IgD-negative memory B cell (primary cell): ENCODE measurements at regions not wholly inside any gene's neighbourhood (a gene's known extent, or its start where the extent isn't known, plus 50 kb on each side); places are given as distances from the start of the nearest gene placed in this dataset.
"Not testable (repeated sequence)": the region's sequence is repeated elsewhere in the genome, so short reads cannot be mapped to it uniquely, and the experiment has no call there.

Experiments used
- H3K27ac Mint-ChIP-seq, 3 donors: one replicate each; pipeline ENCODE4 v1.8.0; 2020 to 2022; ENCODE audit warnings: mild to moderate bottlenecking in 3 of 3, mixed read lengths in 3 of 3, moderate library complexity in 1 of 3
- H3K27me3 Mint-ChIP-seq: one replicate; pipeline ENCODE4 v1.8.0; 2021; ENCODE audit warnings: mixed read lengths
- H3K36me3 Mint-ChIP-seq: one replicate; pipeline ENCODE4 v1.8.0; 2020; ENCODE audit warnings: mild to moderate bottlenecking, mixed read lengths
- H3K4me1 Mint-ChIP-seq, 3 donors: one replicate each; pipeline ENCODE4 v1.8.0; 2020 to 2022; ENCODE audit warnings: mixed read lengths in 3 of 3, mild to moderate bottlenecking in 1 of 3
- H3K4me3 Mint-ChIP-seq, 4 donors: one replicate each; pipeline ENCODE4 v1.8.0; 2020 to 2022; ENCODE audit warnings: mild to moderate bottlenecking in 4 of 4, mixed read lengths in 4 of 4, moderate library complexity in 3 of 4
- H3K9me3 Mint-ChIP-seq, 3 donors: one replicate each; pipeline ENCODE4 v1.8.0; 2020 to 2021; ENCODE audit warnings: mixed read lengths in 3 of 3, mild to moderate bottlenecking in 1 of 3

DNA sequence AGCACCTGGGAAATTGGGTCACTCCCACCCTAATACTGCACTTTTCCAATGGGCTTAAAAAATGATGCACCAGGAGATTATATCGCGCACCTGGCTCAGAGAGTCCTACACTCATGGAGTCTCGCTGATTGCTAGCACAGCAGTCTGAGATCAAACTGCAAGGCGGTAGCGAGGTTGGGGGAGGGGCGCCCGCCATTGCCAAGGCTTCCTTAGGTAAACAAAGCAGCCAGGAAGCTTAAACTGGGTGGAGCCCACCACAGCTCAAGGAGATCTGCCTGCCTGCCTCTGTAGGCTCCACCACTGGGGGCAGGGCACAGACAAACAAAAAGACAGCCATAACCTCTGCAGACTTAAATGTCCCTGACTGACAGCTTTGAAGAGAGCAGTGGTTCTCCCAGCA lies 497.1 kb downstream of the MAGEE1 start:
- H3K36me3 Mint-ChIP-seq, H3K9me3 Mint-ChIP-seq, H3K4me3 Mint-ChIP-seq, H3K27me3 Mint-ChIP-seq, H3K27ac Mint-ChIP-seq, H3K4me1 Mint-ChIP-seq: not testable (repeated sequence)

DNA sequence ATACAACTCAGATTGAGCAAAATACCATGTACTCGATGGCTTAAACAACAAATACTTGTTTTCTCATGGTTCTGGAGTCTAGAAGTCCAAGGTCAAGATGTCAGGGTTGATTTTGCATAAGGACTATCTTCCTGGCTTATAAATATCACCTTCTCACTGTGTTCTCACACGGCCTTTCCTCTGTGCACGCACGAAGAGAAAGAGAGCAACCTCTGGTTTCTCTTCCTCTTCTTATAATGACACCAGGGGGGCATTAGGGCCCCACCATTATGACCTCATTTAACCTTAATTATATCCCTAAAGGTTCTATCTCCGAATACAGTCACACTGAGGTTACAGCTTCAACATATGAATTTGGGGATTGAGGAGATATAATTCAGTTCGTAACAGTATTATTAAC lies 504.0 kb downstream of the MAGEE1 start:
- H3K27me3 Mint-ChIP-seq = no peaks in the 10 kb centered on the region
- no peak overlapping the region for H3K27ac Mint-ChIP-seq
- H3K9me3 Mint-ChIP-seq = peaks cover 2 to 3% (median 3%) of the 10 kb centered on the region in 3 donors
- H3K4me3 Mint-ChIP-seq = no peak overlapping the region
- H3K4me1 Mint-ChIP-seq = no peaks in the 10 kb centered on the region
- H3K36me3 Mint-ChIP-seq = peaks cover 3% of the 10 kb centered on the region

DNA sequence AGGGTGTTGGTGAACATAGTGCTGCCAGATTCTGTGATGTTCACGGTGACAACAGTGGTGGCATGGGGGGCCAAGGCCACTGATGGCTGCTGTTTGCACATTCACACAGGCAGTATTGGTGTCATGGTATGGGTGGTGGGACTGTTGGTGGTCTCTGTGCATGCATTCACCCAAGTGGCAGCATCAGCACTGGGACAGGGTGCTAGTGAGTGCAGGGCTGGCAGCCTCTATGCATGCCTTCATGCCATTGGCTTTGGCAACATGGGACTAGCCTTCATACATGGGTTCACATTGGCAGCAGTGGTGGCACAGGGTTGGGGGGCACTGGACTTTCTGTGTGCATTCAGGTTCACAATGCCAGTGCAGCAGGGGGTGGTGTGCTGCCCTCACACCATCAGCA lies 489.7 kb upstream of the FGF16 start:
- Mint-ChIP-seq H3K9me3 (peaks cover 4 to 11% (median 9%) of the 10 kb centered on the region in 3 donors), H3K27me3 (no peaks in the 10 kb centered on the region), H3K36me3 (no peaks in the 10 kb centered on the region), H3K4me1 (no peaks in the 10 kb centered on the region), H3K27ac (no peak overlapping the region), H3K4me3 (no peak overlapping the region)

DNA sequence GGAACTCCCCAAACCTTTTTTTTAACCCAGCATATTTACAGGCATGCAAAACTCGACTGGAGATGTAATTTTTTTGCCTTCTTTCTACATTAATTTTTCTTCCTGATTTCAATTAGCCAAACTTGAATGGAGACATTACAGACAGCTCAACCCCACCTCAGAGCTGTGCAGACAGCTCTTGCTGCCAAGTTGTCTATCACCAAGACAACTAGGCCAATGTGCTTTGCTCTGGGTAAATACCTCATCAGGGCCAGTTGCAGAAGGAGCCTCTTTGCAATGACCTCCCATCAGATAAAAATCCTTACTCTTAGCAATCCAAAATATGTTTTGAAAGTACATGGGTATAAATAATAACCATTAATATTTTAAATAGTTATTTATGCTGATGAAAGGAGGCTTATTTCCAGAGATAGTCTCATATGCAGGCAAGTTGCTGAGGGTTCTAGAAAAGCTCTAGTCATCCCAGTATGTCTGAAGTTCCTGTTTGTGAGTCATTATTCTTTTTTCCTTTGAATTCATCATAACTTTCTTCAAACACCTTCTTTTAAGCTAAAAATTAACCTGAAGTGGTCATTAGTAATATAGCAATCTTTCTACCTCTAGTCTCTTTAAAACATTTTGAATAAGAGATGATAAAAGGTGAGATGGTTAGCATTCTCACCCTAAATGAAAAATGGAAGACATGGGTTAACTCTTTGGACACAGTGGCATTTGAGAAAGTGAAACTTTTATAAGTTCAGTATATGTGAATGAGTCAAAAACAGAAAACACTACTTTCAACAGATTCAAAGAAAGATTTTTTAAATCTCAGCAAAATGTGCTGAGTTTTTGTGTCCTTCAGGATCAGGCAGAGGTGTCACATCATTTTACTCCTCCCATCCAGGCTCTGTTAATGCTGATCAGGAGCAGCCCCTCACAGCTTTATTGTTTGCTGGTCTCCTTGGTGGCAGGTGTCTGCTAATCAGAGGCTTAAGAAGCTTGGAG lies 475.5 kb upstream of the FGF16 start:
- no peaks in the 10 kb centered on the region for H3K36me3 Mint-ChIP-seq
- no peak overlapping the region for H3K4me3 Mint-ChIP-seq
- H3K27me3 Mint-ChIP-seq = no peaks in the 10 kb centered on the region
- H3K9me3 Mint-ChIP-seq = no peaks in the 10 kb centered on the region
- H3K4me1 Mint-ChIP-seq = no peaks in the 10 kb centered on the region
- no peak overlapping the region for H3K27ac Mint-ChIP-seq

DNA sequence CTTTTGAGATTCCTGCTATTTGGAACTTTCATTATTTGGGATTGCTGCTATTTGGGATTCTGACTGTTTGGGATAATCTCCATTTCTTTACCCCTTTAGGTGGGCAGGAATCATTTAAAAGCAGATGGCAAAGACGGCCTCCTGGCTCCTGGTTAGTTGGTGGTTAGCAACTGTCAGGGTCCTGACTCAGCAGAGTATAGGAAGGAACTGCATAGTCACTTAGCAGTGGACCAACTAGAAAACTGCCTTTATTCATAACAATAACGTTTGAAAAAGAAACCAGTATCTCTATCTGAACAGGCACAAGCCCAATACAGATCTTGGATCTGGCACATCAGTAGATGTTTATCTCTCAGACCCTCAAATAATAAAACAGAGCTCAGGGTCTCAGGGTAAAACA lies 469.7 kb upstream of the FGF16 start:
- Mint-ChIP-seq H3K27me3 (peaks cover 4% of the 10 kb centered on the region), H3K4me1 (no peaks in the 10 kb centered on the region), H3K27ac (no peak overlapping the region), H3K9me3 (peaks cover 0 to 2% (median 0%) of the 10 kb centered on the region in 3 donors), H3K4me3 (no peak overlapping the region), H3K36me3 (no peaks in the 10 kb centered on the region)

DNA sequence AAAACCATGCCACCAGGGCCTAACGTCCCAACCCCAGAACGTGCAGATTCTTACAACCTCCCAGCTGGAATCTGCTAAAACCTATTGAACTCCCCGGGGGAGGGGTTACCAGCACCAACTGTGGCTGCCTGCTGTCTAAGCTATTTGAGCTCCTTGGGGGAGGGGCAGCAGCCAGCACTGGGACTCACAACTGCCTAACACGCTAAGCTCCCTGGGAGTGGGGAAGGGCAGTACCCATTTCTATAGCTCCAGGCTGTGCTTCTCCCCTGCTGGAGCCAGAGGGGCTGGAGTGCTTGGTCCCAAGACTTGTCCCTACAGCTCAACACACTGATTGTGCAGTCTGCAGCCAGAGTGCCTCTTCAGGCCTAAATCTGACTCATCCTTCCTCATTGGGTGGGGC lies 459.8 kb upstream of the FGF16 start:
- no peak overlapping the region for H3K4me3 Mint-ChIP-seq
- H3K27ac Mint-ChIP-seq = no peak overlapping the region
- peaks cover 1 to 25% (median 6%) of the 10 kb centered on the region in 3 donors for H3K9me3 Mint-ChIP-seq

DNA sequence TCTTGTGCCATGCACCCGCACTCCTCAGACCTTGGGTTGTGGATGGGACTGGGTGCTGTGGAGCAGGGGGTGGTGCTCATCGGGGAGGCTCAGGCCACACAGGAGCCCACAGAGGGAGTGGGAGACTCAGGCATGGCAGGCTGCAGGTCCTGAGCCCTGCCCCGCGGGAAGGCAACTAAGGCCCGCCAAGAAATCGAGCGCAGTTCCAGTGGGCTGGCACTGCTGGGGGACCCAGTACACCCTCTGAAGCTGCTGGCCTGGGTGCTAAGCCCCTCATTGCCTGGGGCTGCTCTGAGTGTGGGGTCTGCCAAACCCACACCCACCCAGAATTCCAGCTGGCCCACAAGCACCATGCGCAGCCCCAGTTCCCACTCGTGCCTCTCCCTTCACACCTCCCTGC lies 450.5 kb upstream of the FGF16 start:
- peaks cover 1 to 7% (median 5%) of the 10 kb centered on the region in 3 donors for H3K9me3 Mint-ChIP-seq

More for the DNA sequence above, 459.8 kb upstream of the FGF16 start:
- Mint-ChIP-seq H3K27me3 (peaks cover 1% of the 10 kb centered on the region), H3K36me3 (no peaks in the 10 kb centered on the region), H3K4me1 (no peaks in the 10 kb centered on the region)

DNA sequence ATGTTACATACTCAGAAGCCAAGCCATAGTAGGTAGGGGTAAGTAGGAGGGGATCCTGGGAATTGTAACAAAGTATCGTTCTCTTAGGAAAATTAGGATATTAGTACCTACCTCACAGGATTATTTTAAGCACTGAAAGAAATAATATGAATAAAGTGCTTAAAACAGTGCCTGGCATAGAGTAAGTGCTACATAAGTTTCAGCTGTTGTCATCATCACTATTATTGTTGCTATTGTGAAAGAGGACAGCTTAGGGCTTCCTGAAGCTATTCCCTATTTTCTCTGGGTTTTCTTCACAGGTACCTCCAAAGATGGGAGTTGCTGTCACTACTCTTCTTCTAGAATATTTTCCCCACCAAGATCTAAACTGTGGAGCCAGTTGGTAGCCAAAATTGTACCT lies 443.7 kb upstream of the FGF16 start:
- Mint-ChIP-seq H3K27ac (no peak overlapping the region), H3K27me3 (no peaks in the 10 kb centered on the region), H3K9me3 (peaks cover 0 to 3% (median 1%) of the 10 kb centered on the region in 3 donors), H3K36me3 (no peaks in the 10 kb centered on the region), H3K4me3 (no peak overlapping the region), H3K4me1 (no peaks in the 10 kb centered on the region)

More for the DNA sequence above, 450.5 kb upstream of the FGF16 start:
- Mint-ChIP-seq H3K36me3 (no peaks in the 10 kb centered on the region), H3K4me3 (no peak overlapping the region), H3K27ac (no peak overlapping the region), H3K27me3 (no peaks in the 10 kb centered on the region), H3K4me1 (no peaks in the 10 kb centered on the region)

DNA sequence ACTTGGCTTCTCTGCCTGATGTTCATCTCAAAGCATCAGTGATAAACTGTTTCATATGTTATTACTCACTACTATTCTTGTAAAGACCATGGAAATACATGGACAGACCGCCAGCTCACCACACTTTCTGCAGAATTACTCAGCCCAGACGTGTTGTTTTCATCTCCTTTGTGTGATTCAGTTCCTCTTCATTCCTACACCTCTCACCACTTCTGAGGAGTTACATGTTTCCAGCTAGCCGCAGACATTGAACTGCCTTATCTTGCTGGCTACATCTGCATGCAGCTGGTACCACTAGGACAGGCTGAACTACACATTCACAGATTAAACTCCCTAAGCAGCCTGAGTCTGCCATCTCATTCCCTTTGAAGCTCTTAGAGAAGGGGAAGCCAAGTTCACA lies 443.2 kb upstream of the FGF16 start:
- H3K36me3 Mint-ChIP-seq = no peaks in the 10 kb centered on the region
- no peak overlapping the region for H3K27ac Mint-ChIP-seq
- H3K4me1 Mint-ChIP-seq = no peaks in the 10 kb centered on the region
- no peak overlapping the region for H3K4me3 Mint-ChIP-seq
- no peaks in the 10 kb centered on the region for H3K27me3 Mint-ChIP-seq
- H3K9me3 Mint-ChIP-seq = peaks cover 0 to 3% (median 1%) of the 10 kb centered on the region in 3 donors

DNA sequence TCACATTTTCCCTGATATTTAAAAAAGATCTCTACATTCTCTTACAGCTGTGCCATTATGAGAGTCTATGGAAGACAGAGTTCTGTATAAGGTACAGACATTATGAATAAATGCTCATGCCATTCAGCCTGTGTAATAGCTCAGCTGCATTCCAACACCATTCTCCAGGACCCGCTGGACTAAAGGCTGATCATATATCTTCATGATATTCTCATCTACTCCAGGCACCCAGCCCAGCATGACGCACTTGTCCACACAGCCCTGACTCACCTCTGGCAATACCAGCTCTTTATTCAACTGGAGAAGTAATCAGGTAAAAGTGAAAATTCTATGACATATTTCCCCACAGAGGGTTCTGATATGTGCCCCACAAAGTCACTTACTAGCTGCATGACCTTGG lies 437.5 kb upstream of the FGF16 start:
- Mint-ChIP-seq H3K4me3 (no peak overlapping the region), H3K9me3 (peaks cover 0 to 2% (median 0%) of the 10 kb centered on the region in 3 donors)

DNA sequence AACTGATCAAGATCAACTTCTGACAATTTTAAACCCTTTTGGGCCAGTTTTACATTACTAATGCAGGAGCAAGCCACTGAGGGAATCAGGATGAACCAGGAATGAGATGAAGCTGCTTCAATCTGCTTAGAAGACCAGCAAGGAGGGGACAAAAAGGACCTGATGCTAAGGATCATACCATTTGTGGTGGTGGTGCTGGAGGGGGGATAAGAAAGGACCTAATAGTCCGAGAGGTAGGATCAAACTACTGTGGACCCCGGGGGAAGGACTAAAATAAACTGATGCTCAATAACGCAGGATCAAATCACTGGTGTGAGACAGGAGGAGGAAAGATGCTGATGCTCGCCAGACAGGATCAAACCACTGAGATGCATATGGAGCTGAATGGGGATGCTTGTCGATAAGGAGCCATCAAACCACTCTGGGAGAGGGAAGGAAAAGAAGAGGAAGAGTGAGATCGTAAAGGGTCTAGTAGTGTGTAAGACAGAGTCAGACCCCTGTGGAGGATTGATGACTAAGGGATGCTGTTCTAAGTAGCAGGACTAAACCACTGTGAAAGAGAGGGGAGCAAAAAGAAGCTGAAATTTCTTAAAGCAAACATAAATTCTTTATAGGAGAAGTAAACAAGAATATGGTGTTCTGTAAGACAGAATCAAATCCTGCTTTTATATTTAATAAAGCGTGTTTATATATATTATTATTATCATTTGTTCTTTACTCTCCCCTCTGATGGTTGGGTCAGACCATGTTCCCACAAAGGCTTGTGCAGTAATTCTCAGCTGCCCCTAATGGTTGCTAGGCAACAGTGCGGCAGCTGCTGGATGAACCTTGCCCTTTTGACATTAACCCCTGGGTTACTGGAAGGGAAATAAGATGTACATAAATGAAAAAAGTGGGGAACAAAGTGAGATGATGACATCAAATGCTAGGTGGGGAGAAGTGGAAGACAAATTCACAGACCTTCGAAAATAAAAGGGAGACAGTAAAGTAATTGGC lies 432.5 kb upstream of the FGF16 start:
- H3K36me3 Mint-ChIP-seq = no peaks in the 10 kb centered on the region
- no peaks in the 10 kb centered on the region for H3K27me3 Mint-ChIP-seq
- H3K4me3 Mint-ChIP-seq = no peak overlapping the region
- H3K4me1 Mint-ChIP-seq = no peaks in the 10 kb centered on the region
- H3K9me3 Mint-ChIP-seq = peaks cover 0 to 2% (median 0%) of the 10 kb centered on the region in 3 donors
- no peak overlapping the region for H3K27ac Mint-ChIP-seq

More for the DNA sequence above, 437.5 kb upstream of the FGF16 start:
- Mint-ChIP-seq H3K27me3 (no peaks in the 10 kb centered on the region), H3K27ac (no peak overlapping the region), H3K36me3 (no peaks in the 10 kb centered on the region), H3K4me1 (no peaks in the 10 kb centered on the region)

DNA sequence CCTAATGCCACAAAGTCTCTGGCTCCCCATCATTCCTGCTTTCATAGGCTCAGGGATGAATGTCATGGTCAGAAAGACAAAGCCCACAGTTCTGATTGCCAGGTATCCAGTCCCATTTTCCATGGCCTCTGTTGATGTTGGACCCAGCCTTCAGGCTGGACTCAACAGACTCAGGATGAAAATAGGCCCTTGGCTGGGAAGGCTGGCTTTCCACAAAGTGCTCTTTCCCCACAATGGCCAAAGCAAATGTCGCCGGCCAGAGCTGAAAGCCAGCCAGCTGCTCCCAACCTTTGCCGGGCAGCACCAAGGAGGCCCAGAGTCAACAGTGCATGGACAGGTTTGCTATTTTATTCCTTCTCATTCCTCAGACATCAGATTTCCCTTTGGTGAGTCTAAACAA lies 430.1 kb upstream of the FGF16 start:
- H3K27me3 Mint-ChIP-seq = no peaks in the 10 kb centered on the region
- no peaks in the 10 kb centered on the region for H3K9me3 Mint-ChIP-seq
- H3K36me3 Mint-ChIP-seq = no peaks in the 10 kb centered on the region
- H3K4me1 Mint-ChIP-seq = no peaks in the 10 kb centered on the region
- H3K4me3 Mint-ChIP-seq = no peak overlapping the region
- no peak overlapping the region for H3K27ac Mint-ChIP-seq

DNA sequence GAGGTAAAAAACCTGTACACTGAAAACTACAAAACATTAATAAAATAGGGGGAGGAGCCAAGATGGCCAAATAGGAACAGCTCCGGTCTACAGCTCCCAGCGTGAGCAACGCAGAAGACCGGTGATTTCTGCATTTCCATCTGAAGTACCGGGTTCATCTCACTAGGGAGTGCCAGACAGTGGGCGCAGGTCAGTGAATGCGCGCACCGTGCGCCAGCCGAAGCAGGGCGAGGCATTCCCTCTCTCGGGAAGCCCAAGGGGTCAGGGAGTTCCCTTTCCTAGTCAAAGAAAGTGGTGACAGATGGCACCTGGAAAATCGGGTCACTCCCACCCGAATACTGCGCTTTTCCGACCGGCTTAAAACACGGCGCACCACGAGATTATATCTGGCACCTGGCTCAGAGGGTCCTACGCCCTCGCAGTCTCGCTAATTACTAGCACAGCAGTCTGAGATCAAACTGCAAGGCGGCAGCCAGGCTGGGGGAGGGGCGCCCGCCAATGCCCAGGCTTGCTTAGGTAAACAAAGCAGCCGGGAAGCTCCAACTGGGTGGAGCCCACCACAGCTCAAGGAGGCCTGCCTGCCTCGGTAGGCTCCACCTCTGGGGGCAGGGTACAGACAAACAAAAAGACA lies 400.9 kb upstream of the FGF16 start:
- not testable (repeated sequence) for H3K9me3 Mint-ChIP-seq, H3K36me3 Mint-ChIP-seq, H3K27ac Mint-ChIP-seq, H3K27me3 Mint-ChIP-seq, H3K4me1 Mint-ChIP-seq, H3K4me3 Mint-ChIP-seq

DNA sequence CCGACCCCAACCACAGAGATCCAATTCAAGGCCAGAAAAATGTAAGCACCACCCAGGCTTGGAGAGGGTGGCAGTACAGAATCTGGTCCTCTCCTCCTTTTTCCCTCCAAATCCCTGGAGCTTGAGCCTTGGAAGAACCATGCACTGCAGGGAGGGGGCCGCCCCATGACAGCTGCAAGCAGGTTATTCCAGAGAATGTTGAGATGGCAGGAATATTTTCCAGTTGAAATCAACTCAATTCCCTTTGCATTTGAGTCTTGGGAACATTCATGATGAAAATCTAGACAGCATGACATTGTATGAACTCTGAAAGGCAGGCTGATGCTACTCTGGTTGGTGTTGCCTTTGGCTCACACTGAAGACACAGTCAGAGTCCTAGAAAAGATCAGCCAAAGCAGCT lies 386.6 kb upstream of the FGF16 start:
- H3K27me3 Mint-ChIP-seq = peaks cover 2% of the 10 kb centered on the region
- H3K36me3 Mint-ChIP-seq = no peaks in the 10 kb centered on the region
- no peaks in the 10 kb centered on the region for H3K9me3 Mint-ChIP-seq
- no peak overlapping the region for H3K27ac Mint-ChIP-seq
- H3K4me1 Mint-ChIP-seq = no peaks in the 10 kb centered on the region
- H3K4me3 Mint-ChIP-seq = no peak overlapping the region

DNA sequence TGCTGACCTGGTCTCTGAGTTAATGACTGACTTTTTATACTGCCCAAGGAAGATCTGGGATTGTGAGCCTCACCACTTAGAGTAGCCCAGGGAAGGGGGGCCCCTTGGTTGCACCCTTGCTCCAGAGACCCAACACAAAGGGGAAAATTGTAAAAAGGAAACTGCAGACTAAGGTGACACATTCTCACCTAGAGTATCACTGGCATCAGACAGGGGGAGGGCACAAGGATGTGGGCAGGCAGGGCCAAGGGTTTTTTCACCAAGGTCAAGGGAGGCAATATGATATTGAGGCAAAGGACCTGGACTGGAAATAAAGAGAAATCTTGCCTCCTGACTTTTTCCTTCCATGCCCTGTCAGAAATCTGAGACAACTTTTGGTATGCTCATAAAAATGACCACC lies 386.2 kb upstream of the FGF16 start:
- H3K27me3 Mint-ChIP-seq = peaks cover 2% of the 10 kb centered on the region
- H3K36me3 Mint-ChIP-seq = no peaks in the 10 kb centered on the region
- no peak overlapping the region for H3K27ac Mint-ChIP-seq
- peak overlapping the region in 1 of 4 donors; percentile 61 for H3K4me3 Mint-ChIP-seq
- no peaks in the 10 kb centered on the region for H3K9me3 Mint-ChIP-seq
- no peaks in the 10 kb centered on the region for H3K4me1 Mint-ChIP-seq
